ENCODE measurements at regions not wholly inside any gene's neighbourhood (a gene's known extent, or its start where the extent isn't known, plus 50 kb on each side); places are given as distances from the start of the nearest gene placed in this dataset.

DNA sequence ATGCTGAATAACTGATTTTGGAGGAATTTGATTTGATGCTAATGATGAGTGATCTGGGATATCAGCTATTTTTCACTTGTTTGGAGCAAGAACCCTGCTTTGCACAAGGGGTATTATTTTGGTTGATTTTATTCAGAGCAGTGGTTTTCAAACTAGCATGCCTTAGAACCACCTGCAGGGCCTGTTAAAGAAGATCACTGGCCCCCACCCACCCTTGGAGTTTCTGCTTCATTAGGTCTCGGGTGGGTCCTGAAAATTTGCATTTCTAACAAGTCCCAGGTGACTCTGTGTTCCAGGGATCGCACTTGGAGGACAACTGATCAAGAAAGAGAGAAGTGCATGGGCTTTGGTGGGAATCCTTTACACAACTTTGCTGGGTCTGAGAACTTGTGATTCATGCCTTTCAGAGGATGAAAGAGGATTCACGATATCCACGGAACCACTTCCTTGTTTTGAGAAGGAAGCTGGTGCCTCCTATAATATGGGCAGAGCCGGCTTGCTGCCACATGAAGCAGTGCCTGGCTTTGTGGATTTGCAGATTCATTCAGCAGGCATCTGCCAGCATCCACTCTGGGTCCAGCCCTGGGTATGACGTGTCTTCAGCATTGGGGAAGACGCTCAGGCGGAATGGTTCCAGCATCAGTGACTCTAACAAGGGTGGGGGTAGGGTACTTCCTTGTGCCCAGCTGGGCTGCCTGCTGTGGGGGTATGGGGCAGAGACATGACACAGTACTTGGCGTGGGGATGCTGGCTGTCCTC lies 106.6 kb upstream of the PITX1 start:
- DNase-seq (ENCODE audit: low read depth in 2 of 3, low spot score in 1 of 3): no peak

DNA sequence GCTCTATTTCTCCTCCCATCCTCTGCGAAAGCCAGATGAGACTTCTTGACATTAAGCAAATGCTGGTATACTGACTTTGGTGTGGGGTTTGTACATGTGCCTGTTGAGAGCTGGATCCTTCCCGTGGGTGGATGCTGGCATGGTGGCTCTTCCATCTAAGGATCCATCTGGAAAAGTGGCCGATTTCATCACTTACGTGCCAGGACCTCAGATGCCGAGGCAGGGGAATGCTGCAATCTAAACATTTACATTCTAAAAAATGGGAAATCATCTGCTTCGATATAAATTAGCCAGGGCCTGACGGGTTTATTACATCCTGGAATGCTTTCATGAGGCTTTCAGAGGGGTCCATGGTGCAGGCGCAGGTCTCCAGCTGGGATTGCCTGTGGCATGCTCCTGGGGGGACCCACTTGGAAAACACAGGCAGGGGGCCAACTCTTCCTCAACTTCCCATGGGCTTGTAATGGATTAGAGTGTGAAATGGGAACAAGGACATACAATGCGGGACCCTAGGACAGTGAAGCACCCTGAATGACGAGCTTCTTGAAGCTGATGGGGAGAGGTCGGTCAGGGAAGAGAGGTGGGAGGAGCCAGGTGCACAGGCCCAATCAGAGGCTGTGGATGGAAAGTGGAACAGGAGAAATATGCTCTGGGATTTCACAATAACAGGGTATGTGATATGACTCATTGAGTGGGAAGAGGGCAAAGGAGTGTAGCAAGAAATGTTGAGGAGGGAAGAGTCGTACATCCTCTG lies 105.5 kb upstream of the PITX1 start:
- no peak for DNase-seq (ENCODE audit: low read depth in 2 of 3, low spot score in 1 of 3)

DNA sequence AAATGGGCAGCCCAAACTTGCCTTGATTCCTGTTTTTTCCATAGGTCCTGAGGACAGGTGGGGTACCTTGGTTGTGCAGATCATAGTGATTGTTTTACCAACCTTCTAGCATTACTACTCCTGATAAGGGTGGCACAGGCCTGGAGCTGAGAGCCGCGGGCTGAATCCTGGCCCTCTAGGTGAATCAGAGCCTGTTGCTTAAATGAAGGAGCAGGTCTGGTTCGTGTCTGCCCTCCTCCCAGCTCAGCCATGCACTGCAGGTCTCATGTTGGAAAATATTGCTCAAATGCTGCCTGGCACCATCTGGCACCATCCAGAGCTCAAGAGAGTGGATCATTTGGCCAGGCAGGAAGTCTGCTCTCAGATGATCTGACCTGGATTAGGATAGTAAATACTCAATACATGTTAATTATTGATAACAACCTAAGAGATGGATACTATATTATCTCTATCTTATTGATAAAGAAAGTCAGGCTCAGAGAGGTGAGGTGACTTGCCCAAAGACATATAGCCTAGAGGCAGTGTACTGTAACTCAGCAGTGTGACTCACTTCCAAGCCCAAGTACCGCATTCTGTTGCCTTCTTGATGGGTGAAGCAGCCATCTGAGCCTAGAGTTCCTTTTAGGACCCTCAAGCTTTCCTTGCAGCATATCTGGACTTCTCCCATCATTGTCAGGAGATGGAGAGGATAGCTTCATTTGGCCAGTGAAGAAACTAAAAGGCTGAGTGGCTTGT lies 104.3 kb upstream of the PITX1 start:
- DNase-seq (ENCODE audit: low read depth in 2 of 3, low spot score in 1 of 3): no peak

GRCh38 chr5:135137146-135137915 lies 103.3 kb upstream of the PITX1 start:
- no peak for DNase-seq (ENCODE audit: low read depth in 2 of 3, low spot score in 1 of 3)

DNA sequence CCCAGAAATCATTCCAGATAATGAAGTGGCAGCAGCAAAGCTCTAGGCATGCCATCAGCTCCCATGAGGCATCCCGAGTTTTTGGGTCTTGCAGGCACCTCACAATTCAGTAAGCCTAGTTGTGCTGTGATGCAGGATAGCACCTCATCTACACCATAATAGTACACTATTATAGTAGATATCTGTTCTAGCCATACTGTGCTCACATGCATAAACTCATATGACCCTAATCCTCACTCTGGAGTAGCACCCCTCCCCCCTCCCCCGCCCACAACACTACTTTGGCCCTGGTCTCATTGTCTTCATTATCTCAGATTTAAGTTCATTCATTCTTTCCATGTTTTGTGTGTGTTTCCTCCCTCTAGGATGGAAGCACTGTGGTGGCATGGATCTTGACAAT lies 102.5 kb upstream of the PITX1 start:
- no peak for DNase-seq (ENCODE audit: low read depth in 2 of 3, low spot score in 1 of 3)

DNA sequence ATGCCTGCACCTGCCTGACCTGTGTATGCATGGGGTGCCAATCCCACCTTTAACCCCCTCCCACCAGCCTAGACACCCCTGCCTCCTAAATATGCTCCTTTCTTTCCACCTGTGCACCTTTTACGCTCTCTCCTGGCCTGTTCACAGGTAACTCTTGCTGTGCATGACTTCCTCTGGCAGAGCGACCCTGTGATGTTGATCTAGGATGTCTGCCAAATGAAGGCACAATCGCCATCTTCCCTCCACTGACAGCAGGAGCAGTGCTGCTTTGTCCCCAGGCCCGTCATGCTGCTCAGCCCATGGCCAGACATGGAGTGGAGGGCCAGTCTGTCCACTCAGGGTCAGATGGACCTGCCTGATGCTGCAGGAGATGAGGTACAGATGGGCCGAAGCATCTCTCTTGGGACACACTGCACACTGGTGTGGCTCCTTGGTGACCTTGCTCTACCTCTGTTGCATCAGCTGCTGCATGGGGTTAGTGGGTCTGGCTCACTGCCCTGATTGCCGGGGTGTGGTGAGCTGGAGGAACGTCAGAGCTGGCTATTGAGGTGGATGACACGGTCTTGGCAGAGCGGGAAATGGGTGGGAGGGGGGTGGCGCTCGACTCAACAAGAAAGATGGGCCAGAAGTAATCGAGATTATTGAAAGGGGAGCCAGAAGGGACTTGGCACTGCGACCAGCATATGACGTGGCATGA lies 101.7 kb upstream of the PITX1 start:
- no peak for DNase-seq (ENCODE audit: low read depth in 2 of 3, low spot score in 1 of 3)

DNA sequence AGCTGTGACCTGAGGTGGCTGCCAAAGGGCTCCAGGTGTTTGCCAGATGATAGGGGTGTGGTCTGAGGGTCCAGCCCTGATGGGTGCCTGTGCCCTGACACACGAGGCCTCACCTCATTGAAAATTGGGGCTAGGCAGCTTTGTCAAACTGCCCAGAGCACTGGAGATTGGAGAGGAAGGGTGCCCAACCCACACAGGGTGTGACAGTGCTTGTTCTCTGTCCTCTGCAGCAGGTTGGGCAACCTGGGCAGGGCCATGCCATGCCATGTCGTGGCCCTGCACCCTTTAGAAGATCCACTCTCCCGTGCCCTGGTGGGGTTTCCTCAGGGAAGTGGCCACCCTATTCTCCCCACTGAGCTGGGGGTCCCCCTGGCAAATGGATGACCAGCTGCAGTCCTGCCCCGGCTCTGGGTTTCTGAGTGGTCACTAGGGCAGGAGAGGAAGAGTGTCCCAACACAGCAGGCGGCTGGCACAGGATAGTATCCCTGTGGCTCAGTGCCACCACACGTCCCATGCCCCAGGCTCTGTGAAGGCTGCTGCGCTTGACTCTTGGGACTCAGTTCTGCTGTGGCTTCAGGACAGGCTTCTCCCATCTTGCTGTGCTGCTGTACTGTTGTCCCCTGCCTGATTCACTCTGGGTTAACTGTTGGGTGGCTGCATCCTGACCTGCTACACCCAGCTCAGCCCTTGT lies 100.8 kb upstream of the PITX1 start:
- no peak for DNase-seq (ENCODE audit: low read depth in 2 of 3, low spot score in 1 of 3)

- no peak for DNase-seq (ENCODE audit: low read depth in 2 of 3, low spot score in 1 of 3)
Observed at GRCh38 chr5:135133698-135134515, 99.9 kb upstream of the PITX1 start.

- no peak for DNase-seq (ENCODE audit: low read depth in 2 of 3, low spot score in 1 of 3)
Observed at GRCh38 chr5:135133181-135133580, 99.2 kb upstream of the PITX1 start.

- DNase-seq (ENCODE audit: low read depth in 2 of 3, low spot score in 1 of 3): no peak
Observed at GRCh38 chr5:135131801-135132680, 98.0 kb upstream of the PITX1 start.

- DNase-seq (ENCODE audit: low read depth in 2 of 3, low spot score in 1 of 3): no peak
Observed at GRCh38 chr5:135130261-135131215, 96.5 kb upstream of the PITX1 start.

- no peak for DNase-seq (ENCODE audit: low read depth in 2 of 3, low spot score in 1 of 3)
Observed at GRCh38 chr5:135129307-135129706, 95.3 kb upstream of the PITX1 start.

DNA sequence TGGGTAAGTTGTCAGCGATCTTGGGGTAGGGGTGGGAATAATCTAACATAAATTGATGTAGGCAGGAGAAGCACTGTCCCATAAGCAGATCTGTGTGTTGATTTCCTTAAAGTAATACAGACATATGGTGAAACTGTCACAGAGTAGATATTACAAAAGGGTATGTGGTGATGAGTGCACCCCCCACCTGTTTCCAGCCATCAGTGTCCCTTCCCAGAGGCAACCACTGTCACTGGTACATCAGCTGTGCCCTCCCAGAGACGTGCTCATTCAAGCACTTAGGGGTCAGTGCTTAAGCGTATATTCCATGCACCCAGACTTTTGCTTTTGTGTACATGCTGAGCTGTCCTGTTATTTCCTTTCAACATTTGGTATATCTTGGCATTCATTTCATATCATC lies 94.3 kb upstream of the PITX1 start:
- DNase-seq (ENCODE audit: low read depth in 2 of 3, low spot score in 1 of 3): no peak

GRCh38 chr5:135127439-135128240 lies 93.6 kb upstream of the PITX1 start:
- no peak for DNase-seq (ENCODE audit: low read depth in 2 of 3, low spot score in 1 of 3)

DNA sequence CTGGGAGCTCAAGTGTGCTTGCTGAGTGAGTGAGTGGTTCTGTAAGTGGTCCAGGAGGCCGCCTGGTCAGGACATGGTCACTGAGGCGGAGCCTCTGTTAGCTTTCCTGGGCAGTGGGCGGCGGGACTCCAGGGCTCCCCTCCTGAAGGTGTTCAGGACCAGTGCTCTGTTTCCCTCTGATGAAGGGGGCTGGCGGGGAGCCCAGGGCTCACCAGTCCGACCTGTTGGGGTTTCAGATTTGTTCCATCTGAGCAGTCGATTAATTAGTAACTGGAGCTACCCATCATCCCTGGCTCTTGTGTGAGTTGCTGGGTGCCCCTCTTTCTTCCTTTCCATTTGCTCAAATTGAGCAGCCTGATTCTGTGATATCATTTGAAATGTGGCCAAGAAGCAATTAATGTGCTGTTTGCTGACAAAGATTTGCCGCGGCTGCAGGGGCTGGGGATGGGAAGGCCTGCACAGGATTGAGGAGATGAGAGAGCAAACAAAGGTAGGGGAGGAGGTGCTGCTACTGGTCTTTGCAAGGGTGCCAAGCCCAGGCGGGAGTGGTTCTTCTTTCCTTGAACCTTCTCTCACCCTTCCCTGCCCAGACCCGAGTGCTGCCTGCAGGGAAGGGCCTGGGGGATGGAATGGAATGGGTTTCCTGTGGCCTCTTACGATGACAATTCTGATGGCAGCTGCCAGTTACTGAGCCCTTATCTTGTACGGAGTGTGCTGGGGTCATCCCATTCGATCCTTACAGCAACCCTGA lies 92.8 kb upstream of the PITX1 start:
- no peak for DNase-seq (ENCODE audit: low read depth in 2 of 3, low spot score in 1 of 3)

- no peak for DNase-seq (ENCODE audit: low read depth in 2 of 3, low spot score in 1 of 3)
Observed at GRCh38 chr5:135124724-135125123, 90.7 kb upstream of the PITX1 start.
